WTC11 (cell line): ENCODE measurements at regions not wholly inside any gene's neighbourhood (a gene's known extent, or its start where the extent isn't known, plus 50 kb on each side); places are given as distances from the start of the nearest gene placed in this dataset.

Experiments
- ATF2 ChIP-seq: sonication (generic); formaldehyde crosslinking; IDR thresholded peaks from 2 replicates; pipeline ENCODE4 v1.8.1; 2022; ENCODE audit warnings: low read depth, missing genetic modification reagents, borderline replicate concordance
- CTCF ChIP-seq: fragments of 200-600 bp; IDR thresholded peaks from 2 replicates; pipeline ENCODE4 v1.8.0; 2022; ENCODE audit warnings: antibody characterized with exemption
- IRF2 ChIP-seq: sonication (generic); formaldehyde crosslinking; IDR thresholded peaks from 2 replicates; pipeline ENCODE4 v1.8.0; 2022; ENCODE audit warnings: low read depth, missing genetic modification reagents, borderline replicate concordance
- JUN ChIP-seq: sonication (generic); formaldehyde crosslinking; IDR thresholded peaks from 2 replicates; pipeline ENCODE4 v1.8.0; 2023; ENCODE audit warnings: mild to moderate bottlenecking, missing genetic modification reagents
- MAX ChIP-seq: sonication (generic); formaldehyde crosslinking; IDR thresholded peaks from 2 replicates; pipeline ENCODE4 v1.8.0; 2022; ENCODE audit warnings: mild to moderate bottlenecking, missing genetic modification reagents
- ZBTB21 ChIP-seq: sonication (generic); formaldehyde crosslinking; IDR thresholded peaks from 2 replicates; pipeline ENCODE4 v1.8.1; 2023; ENCODE audit warnings: mild to moderate bottlenecking, missing genetic modification reagents, borderline replicate concordance
- TF ChIP-seq, protein P1 (sequence below): sonication (generic); formaldehyde crosslinking; IDR thresholded peaks from 2 replicates; pipeline ENCODE4 v1.8.0; 2022; ENCODE audit warnings: missing genetic modification reagents
- TF ChIP-seq, protein P2 (sequence below): sonication (generic); formaldehyde crosslinking; conservative IDR thresholded peaks from 2 replicates; pipeline ENCODE4 v1.8.1; 2022; ENCODE audit warnings: mild to moderate bottlenecking, missing genetic modification reagents
- TF ChIP-seq, protein P3 (sequence below): sonication (generic); formaldehyde crosslinking; IDR thresholded peaks from 2 replicates; pipeline ENCODE4 v1.8.1; 2023; ENCODE audit warnings: mild to moderate bottlenecking, missing genetic modification reagents, moderate library complexity

GRCh38 chr4:177222781-177223180 lies 86.9 kb upstream of the NEIL3 start:
- TF ChIP-seq IRF2 (CRISPR knock-in tag) (no peak), MAX (no peak), CTCF (no peak), ATF2 (CRISPR knock-in tag) (no peak), ZBTB21 (no peak), JUN (CRISPR knock-in tag) (no peak)
- TF ChIP-seq, protein P1, sequence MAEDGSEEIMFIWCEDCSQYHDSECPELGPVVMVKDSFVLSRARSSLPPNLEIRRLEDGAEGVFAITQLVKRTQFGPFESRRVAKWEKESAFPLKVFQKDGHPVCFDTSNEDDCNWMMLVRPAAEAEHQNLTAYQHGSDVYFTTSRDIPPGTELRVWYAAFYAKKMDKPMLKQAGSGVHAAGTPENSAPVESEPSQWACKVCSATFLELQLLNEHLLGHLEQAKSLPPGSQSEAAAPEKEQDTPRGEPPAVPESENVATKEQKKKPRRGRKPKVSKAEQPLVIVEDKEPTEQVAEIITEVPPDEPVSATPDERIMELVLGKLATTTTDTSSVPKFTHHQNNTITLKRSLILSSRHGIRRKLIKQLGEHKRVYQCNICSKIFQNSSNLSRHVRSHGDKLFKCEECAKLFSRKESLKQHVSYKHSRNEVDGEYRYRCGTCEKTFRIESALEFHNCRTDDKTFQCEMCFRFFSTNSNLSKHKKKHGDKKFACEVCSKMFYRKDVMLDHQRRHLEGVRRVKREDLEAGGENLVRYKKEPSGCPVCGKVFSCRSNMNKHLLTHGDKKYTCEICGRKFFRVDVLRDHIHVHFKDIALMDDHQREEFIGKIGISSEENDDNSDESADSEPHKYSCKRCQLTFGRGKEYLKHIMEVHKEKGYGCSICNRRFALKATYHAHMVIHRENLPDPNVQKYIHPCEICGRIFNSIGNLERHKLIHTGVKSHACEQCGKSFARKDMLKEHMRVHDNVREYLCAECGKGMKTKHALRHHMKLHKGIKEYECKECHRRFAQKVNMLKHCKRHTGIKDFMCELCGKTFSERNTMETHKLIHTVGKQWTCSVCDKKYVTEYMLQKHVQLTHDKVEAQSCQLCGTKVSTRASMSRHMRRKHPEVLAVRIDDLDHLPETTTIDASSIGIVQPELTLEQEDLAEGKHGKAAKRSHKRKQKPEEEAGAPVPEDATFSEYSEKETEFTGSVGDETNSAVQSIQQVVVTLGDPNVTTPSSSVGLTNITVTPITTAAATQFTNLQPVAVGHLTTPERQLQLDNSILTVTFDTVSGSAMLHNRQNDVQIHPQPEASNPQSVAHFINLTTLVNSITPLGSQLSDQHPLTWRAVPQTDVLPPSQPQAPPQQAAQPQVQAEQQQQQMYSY (CRISPR knock-in tag) = no peak
- TF ChIP-seq, protein P2, sequence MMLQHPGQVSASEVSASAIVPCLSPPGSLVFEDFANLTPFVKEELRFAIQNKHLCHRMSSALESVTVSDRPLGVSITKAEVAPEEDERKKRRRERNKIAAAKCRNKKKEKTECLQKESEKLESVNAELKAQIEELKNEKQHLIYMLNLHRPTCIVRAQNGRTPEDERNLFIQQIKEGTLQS = no peak
- TF ChIP-seq, protein P3, sequence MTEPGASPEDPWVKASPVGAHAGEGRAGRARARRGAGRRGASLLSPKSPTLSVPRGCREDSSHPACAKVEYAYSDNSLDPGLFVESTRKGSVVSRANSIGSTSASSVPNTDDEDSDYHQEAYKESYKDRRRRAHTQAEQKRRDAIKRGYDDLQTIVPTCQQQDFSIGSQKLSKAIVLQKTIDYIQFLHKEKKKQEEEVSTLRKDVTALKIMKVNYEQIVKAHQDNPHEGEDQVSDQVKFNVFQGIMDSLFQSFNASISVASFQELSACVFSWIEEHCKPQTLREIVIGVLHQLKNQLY (CRISPR knock-in tag) = no peak
